Epithelial cell of esophagus (primary cell): ENCODE measurements at regions not wholly inside any gene's neighbourhood (a gene's known extent, or its start where the extent isn't known, plus 50 kb on each side); places are given as distances from the start of the nearest gene placed in this dataset.

Source experiments
- DNase-seq: peaks from one replicate; pipeline ENCODE4 v3.0.0; 2010; ENCODE audit warnings: low read depth
- H3K4me3 ChIP-seq: 2 replicates; pipeline ENCODE4 v1.5.1; 2011; ENCODE audit warnings: mild to moderate bottlenecking, low read length, control low read depth
- TF ChIP-seq, protein P1 (sequence below): IDR thresholded peaks from 2 replicates; pipeline ENCODE4 v1.5.1; 2011; ENCODE audit warnings: low read depth, mild to moderate bottlenecking, low read length, control low read depth, inconsistent platforms; ENCODE audit not compliant: insufficient read depth; ENCODE audit errors: missing control alignments

DNA sequence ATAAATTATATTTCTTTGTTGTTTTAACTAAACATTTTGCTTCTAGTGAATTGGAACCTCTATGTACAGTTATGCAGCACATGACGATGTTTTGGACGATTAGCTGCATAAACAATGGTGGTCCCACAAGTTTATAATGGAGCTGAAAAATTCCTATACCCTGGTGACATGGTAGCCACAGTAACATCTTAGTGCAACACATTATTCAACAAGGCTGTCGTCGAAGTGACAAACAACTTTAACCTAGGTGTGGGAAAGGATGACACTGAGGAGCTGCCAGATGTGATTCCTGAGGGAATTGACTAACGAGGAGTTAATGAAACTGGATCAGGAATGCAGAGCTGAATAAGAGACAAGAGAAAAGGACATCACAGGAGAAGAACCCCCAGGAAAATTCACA is 588.9 kb upstream of the EPHA6 start:
- no peak overlapping the region for H3K4me3 ChIP-seq
- TF ChIP-seq, protein P1, sequence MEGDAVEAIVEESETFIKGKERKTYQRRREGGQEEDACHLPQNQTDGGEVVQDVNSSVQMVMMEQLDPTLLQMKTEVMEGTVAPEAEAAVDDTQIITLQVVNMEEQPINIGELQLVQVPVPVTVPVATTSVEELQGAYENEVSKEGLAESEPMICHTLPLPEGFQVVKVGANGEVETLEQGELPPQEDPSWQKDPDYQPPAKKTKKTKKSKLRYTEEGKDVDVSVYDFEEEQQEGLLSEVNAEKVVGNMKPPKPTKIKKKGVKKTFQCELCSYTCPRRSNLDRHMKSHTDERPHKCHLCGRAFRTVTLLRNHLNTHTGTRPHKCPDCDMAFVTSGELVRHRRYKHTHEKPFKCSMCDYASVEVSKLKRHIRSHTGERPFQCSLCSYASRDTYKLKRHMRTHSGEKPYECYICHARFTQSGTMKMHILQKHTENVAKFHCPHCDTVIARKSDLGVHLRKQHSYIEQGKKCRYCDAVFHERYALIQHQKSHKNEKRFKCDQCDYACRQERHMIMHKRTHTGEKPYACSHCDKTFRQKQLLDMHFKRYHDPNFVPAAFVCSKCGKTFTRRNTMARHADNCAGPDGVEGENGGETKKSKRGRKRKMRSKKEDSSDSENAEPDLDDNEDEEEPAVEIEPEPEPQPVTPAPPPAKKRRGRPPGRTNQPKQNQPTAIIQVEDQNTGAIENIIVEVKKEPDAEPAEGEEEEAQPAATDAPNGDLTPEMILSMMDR: no peak
- DNase-seq: no peak

DNA sequence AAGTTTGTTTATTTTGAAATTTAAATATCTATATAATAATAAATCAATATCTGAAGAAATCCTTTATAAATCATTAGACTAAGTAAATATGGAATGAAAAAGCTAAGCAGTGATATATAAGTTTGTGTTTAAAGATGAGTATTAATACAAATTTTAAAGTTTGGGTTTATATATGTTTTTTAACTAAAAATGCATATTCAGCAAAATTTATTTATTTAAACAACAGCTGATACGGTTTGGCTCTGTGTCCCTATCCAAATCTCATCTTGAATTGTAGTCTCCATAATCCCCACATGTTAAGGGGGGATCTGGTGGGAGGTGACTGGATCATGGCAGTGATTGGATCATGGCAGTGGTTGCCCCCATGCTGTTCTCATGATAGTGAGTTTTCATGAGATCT is 580.7 kb upstream of the EPHA6 start:
- DNase-seq: no peak
- TF ChIP-seq, protein P1: no peak

DNA sequence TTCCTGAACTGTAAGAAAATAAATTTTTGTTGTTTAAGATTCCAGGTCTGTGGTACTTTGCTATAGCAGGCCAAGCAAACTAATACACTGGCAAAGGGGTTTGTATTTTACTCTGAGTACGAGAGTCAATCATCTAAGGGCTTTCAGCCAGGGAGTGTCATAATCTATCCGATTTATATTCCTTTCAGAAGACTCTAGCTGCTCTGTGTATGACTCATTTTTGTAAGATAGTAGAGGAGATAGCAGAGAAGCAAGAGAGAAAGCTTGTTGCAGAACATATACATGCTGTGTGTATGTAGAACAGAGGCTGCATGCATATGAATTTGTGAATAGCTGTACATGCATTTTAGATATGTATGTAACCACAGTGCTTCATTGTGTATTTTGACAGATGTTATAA is 577.9 kb upstream of the EPHA6 start:
- no peak overlapping the region for H3K4me3 ChIP-seq
- DNase-seq: peak; percentile 10
- TF ChIP-seq, protein P1: no peak

More for the DNA sequence above, 580.7 kb upstream of the EPHA6 start:
- H3K4me3 ChIP-seq: no peak overlapping the region

DNA sequence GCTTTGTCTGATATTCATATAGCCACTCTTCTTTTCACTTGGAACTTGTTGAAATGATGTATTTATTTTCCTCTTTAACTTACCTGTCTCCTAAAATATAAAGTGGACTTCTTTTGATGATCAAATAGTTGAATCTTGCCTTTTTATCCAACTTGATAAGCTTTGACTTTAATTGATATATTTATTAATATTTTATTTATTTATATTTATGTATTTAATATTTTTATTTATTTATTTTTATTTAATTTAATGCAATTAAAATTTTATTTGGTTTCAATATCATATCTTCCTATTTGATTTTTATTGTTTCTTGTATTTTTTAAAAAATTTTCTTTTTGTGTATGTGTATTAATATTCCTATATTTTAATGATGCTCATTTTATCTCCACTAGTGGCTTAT is 555.1 kb upstream of the EPHA6 start:
- TF ChIP-seq, protein P1: no peak
- DNase-seq: no peak
- H3K4me3 ChIP-seq: no peak overlapping the region

DNA sequence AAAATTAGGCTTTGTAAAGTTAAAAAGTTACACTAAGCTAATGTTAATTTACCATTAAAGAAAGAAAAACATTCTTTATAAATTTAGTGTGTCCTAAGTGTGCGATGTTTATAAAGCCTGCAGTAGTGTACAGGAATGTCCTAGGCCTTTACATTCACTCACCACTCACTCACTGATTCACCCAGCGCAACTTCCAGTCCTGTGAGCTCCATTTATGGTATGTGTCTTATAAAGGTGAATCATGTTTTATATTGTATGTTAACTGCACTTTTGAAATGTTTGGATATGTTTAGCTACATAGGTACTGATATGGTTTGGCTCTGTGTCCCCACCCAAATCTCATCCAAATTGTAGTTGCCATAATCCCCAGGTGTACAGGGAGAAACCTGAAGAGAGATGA is 549.7 kb upstream of the EPHA6 start:
- DNase-seq: peak; percentile 75
- TF ChIP-seq, protein P1: no peak
- H3K4me3 ChIP-seq: no peak overlapping the region

DNA sequence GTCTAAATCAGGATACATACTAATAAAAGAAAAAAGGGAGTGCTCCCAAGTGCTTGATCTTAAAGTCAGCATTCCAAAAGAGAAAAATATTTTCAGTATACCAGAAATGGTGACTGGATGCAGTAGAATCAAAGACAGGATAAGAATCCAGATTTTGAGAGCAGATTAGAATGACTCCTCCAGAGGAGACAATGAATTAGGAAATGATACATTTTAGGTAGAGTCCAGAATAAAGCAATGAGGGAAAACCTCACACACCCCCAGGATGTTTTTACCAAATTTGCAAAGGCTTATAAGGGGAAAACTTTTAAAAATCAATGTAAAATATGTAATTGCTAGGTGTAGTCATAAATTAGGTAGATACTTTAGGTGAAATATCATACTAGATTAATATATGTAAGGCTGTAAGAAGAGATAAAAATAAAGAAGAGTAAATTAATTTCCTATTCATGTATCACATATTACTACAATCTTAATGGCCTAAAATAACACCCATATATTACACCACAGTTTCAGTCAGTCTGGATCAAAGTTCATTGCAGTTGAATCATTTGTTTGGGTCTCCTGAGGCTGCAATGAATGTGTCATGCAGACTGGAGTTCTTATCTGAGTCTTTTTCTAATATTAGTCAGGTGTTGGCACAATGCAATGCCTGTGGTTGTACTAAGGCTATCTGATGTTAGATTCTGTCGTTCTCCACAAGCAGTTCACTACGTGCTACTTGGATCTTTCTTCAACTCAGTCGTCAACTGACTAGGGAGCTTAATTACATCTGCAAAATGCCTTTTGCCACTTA is 547.8 kb upstream of the EPHA6 start:
- peak; percentile 91 for DNase-seq
- no peak overlapping the region for H3K4me3 ChIP-seq
- TF ChIP-seq, protein P1: no peak

DNA sequence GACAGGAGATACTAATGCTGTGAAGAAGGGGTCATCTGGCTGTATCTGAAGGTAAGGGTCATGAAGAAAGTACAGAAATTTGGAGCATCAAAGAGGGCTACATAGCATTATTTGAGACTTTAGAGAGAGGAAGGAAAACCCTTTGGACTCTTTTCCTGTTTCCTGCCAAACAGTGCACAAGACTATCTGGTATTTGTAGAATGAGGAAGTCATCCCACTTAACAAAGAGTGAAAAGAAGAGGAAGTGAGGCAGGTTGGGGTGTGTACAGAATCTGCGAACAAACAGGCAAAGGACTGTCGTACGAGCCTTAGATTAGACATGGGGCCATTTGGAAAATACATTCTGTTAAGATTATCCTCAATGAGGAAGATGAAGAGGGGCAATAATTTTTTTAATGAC is 546.8 kb upstream of the EPHA6 start:
- DNase-seq: peak; percentile 40
- H3K4me3 ChIP-seq: no peak overlapping the region
- TF ChIP-seq, protein P1: no peak
